ENCODE measurements at regions not wholly inside any gene's neighbourhood (a gene's known extent, or its start where the extent isn't known, plus 50 kb on each side); places are given as distances from the start of the nearest gene placed in this dataset.

GRCh38 chr7:361680-362401, 71.9 kb downstream of the FOXL3 start:
- TF ChIP-seq POLR2A (IDR thresholded peaks at IDR 0.05; ENCODE audit: low read depth, low read length): no peak
- DNase-seq (ENCODE audit: insufficient read length, low spot score): no peak
- no peak for FAIRE-seq

DNA sequence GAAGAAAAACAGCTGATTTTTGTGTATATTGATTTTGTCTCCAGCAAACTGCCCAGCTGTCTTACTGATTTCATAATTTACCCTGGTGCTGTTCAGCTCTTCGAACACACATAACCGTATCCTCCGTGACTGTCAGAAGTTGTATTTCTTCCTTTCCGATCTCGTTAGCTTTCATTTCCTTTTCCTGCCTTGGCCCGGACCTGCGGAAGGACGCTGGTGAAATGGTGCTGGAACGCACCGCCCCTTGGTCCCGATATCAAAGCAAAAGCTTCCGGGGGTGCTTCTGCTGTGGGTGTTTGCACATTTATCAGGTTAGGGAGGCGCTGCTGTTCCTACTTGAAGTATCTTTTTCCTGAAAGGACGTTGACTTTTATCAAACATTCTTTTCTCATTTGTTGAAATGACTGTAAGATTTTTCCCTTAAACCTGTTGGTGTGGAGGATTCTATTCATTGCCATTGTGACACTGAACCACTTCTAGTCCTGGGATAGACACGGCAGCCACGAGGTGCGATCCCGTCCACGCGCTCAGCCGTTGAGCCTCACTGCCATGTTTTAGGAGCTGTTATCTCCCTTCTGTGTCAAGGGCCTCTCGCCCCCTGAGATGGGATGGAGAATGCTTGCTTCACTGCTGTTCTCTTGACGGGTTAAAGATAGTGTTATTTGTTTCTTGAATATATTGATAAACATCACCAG, 72.6 kb downstream of the FOXL3 start:
- no peak for TF ChIP-seq POLR2A (IDR thresholded peaks at IDR 0.05; ENCODE audit: low read depth, low read length)
- DNase-seq (ENCODE audit: insufficient read length, low spot score) (no peak), FAIRE-seq (no peak)

DNA sequence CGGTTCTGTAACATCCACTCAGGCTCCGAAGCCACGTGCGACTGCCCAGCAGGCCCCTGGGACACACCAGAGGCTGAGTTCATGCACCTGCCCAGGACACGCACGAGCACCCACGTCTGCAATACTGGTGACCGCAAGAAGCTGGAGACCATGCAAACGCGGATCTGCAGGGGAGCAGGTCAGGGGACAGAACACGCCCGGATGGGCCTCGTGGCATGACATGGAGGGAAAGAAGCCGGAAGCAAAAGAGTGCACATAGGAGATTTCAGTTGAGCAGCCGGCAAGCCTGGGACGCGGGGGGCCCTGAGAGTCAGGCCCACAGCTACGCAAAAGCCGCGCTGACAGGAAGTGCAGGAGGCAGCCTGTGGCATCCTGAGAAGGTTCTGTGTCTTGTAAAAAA, 73.7 kb downstream of the FOXL3 start:
- FAIRE-seq (no peak), DNase-seq (ENCODE audit: insufficient read length, low spot score) (no peak)
- no peak for TF ChIP-seq POLR2A (IDR thresholded peaks at IDR 0.05; ENCODE audit: low read depth, low read length)

GRCh38 chr7:364536-364935, 74.6 kb downstream of the FOXL3 start:
- DNase-seq (ENCODE audit: insufficient read length, low spot score) (no peak), FAIRE-seq (no peak)
- no peak for TF ChIP-seq POLR2A (IDR thresholded peaks at IDR 0.05; ENCODE audit: low read depth, low read length)

DNA sequence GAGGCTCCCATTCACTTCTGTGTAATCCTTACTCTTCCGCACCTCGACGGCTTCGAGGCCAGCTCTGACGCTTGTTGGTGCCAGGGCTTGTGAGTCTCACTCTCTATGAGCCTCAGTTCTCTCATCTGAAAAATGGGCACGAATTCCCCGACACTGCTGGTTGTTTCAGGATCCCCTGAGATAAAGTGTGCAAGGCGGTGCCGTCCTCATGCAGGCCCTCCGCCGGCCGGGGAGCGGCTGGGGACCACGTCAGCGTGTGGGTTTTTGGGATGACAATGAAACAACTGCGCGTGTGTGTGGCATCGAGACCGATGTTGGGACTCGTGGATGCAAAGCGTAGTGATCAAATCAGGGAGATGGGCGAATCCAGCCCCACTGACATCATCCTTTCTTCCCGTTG, 75.6 kb downstream of the FOXL3 start:
- DNase-seq (ENCODE audit: insufficient read length, low spot score) (no peak), FAIRE-seq (no peak)
- TF ChIP-seq POLR2A (IDR thresholded peaks at IDR 0.05; ENCODE audit: low read depth, low read length): no peak

GRCh38 chr7:366161-366803, 76.3 kb downstream of the FOXL3 start:
- DNase-seq (ENCODE audit: insufficient read length, low spot score) (no peak), FAIRE-seq (no peak)
- no peak for TF ChIP-seq POLR2A (IDR thresholded peaks at IDR 0.05; ENCODE audit: low read depth, low read length)

- DNase-seq (ENCODE audit: insufficient read length, low spot score) (no peak), FAIRE-seq (no peak)
- TF ChIP-seq POLR2A (IDR thresholded peaks at IDR 0.05; ENCODE audit: low read depth, low read length): no peak
Measured at GRCh38 chr7:367351-367901, 77.5 kb downstream of the FOXL3 start.

DNA sequence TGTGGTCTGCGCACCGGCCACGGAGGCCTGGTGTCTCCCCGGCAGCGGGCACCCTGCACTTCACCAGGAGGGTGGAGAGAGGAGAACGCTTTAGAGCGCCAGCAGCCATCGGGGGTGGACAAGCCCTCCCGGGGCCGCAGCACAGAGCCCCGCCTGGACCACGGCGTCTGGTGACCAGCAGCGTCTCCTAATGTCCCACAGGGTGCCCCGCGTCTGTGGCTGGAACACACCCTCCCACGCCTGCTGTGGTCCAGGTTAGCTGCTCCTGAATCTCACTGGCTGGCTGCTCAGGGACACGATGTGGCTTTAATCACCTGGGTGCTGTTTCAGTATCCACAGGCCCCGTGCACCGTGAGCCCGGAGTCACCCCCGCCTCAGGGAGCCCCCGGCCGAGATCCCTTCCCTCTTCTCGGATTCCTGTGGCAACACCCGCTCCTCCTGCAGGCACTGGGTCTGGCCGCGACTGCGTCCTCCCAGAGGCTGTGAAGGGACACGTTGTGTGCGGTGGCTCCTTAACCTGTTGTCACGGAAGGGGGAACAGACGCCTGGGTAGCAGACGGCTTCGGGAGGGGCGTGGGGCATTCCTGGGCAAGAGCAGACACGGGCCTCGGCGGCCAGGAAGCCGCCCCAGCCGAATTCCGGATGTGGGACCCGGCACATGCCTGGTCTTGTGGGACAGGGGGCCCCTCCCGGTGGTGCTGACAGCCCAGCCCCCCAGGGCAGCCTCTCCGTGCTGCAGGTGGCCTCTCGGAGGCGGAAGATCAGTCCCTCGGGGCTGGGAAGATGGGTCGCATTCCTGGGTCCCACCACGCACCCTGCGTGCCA, 78.9 kb downstream of the FOXL3 start:
- no peak for DNase-seq (ENCODE audit: insufficient read length, low spot score)
- TF ChIP-seq POLR2A (IDR thresholded peaks at IDR 0.05; ENCODE audit: low read depth, low read length): no peak
- no peak for FAIRE-seq

DNA sequence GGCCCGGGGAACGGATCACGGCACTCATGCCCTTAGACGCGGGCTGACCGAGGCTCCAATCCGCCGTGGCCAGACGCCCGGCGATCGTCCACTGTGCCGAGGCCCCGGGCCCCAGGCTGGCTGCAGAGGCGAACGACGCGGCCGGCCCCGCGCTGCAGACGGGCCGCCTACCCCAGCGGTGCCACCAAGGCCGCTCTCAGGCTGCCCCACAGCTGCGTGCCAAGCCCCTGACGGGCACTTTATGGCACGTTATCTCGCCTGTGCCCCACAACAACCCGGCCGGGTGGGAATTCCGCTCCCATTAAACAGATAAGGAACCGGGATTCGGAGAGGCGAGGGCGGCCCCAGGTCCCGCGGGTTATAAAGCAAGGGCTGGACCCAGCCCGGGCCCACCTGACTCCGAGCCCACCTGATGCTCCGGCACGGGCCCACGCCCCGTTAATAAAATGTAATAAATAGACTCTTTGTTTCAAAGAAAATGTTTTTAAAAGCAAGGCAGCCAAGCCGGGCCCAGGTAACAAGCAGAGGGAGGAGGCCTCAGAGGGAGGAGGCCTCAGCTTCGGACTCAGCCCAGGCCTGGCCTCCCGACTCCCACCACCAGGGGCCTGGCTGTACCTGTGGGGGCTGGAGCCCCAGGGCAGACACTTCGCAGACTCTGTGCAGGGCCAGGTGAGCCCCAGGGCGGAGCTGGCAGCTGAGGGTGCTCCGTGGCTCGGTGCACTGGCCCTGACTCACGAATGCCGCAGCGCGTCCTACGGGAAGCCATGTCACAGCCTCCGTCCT, 79.7 kb downstream of the FOXL3 start:
- FAIRE-seq: no peak

GRCh38 chr7:370259-370625, 80.3 kb downstream of the FOXL3 start:
- FAIRE-seq (no peak), DNase-seq (ENCODE audit: insufficient read length, low spot score) (no peak)
- TF ChIP-seq POLR2A (IDR thresholded peaks at IDR 0.05; ENCODE audit: low read depth, low read length): no peak

More for the DNA sequence above, 79.7 kb downstream of the FOXL3 start:
- no peak for DNase-seq (ENCODE audit: insufficient read length, low spot score)
- TF ChIP-seq POLR2A (IDR thresholded peaks at IDR 0.05; ENCODE audit: low read depth, low read length): no peak

DNA sequence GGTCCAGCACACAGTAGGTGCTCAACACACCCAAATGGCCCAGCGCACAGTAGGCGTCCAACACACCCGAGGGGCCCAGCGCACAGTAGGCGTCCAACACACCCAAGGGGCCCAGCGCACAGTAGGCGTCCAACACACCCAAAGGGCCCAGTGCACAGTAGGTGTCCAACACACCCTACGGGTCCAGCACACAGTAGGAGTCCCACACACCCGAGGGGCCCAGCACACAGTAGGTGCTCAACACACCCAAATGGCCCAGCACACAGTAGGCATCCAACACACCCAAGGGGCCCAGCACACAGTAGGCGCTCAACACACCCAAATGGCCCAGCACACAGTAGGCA, 80.8 kb downstream of the FOXL3 start:
- no peak for FAIRE-seq
- TF ChIP-seq POLR2A (IDR thresholded peaks at IDR 0.05; ENCODE audit: low read depth, low read length): no peak
- DNase-seq (ENCODE audit: insufficient read length, low spot score): no peak

DNA sequence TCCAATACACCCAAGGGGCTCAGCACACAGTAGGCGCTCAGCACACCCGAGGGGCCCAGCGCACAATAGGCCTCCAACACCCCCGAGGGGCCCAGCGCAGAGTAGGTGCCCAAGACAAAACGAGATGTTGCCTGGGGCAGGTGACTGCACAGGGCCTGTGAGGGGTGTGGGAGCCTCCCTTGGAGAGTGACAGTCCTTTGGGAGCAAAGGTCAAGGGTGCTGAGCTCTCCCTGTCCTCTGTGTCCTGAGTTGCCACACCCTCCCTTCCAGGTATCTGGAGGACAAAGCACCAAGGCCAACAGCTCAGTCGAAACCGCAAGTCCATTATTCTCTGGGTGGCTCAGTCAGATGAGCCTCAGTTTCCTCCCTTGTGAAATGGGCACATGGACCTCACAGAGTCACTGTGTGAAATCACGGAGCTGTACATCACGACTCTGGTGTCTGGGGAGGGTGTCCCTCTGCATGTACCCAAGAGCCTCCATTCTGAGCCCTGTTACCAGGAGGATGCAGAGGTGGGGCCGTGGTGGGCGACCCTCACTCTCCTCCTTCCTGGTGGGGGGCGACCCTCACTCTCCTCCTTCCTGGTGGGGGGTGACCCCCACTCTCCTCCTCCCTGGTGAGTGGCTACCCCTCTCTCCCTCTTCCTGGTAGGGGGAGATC, 81.3 kb downstream of the FOXL3 start:
- TF ChIP-seq POLR2A (IDR thresholded peaks at IDR 0.05; ENCODE audit: low read depth, low read length): no peak
- FAIRE-seq (no peak), DNase-seq (ENCODE audit: insufficient read length, low spot score) (peak; percentile 77)
